ENCODE measurements at regions not wholly inside any gene's neighbourhood (a gene's known extent, or its start where the extent isn't known, plus 50 kb on each side); places are given as distances from the start of the nearest gene placed in this dataset.

DNA sequence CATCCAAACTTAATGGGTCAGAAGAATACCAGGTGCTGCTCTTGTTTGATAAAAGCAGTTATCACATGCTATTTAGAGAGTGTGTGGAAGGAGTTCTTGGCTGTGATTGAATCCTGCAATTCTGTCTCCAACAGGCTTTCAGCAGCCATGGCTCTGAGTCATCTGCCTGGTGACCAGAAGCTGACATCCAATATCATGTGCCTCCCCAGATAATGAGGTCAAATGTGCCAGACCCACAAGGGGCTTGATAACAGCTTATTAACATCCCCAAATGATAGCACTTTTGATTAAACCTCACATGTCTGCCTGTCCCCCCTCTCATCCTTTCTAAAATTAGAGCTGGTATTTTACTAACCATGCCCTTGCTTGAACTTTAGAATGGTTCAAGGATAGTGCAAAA is 175.7 kb upstream of the PLN start (continued):
- TF ChIP-seq SPI1 (IDR thresholded peaks at IDR 0.05; ENCODE audit: borderline replicate concordance, insufficient read depth, low read depth, low read length) (no peak), RB1 (IDR thresholded peaks at IDR 0.05; ENCODE audit: borderline replicate concordance) (no peak), SMAD5 (IDR thresholded peaks at IDR 0.05; ENCODE audit: low read depth) (no peak), EP300 (IDR thresholded peaks at IDR 0.05; ENCODE audit: borderline replicate concordance in 1 of 2, control insufficient read depth in 1 of 2, low read depth in 2 of 2, low read length in 2 of 2) (no peak), CHD4 (IDR thresholded peaks at IDR 0.05) (no peak), EED (IDR thresholded peaks at IDR 0.05; ENCODE audit: low read depth) (no peak), MTA2 (IDR thresholded peaks at IDR 0.05; ENCODE audit: low read depth) (no peak)

DNA sequence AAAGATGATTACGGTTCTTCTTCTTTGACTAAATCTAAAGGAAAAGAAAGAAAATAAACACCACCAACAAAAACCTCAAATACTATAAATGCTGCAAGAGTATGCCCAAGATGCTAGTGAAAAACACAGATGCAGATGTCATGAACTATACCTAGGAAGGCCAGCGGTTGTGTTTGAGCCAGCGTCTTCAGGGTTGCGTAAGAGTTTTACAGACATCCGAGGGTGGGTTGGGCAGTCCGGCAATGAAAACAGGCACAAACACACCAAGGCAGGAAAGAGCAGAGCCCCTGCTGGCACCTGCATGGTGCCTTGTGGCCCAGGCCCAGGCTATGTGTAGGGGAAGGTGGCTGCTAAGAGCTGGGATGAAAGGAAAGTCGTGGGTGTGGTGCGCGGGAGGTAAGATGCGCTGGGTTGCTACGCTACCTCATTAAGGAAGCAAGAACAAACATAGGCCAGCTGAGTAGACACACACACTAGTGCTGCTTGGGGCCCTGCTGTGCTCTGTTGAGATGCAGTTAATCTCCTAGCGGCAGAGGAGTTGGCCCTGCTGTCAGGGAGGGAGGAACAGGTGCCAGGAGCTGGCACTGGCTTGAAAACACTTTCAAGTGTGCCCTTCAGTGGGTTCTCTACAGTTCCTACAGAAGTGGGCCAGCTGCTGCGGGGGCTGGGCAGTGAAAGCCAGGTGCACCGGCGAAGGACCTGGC is 170.2 kb upstream of the PLN start:
- ChIA-PET SMC1A (ENCODE audit: uncharacterized antibody, unreplicated experiment) (no interaction called here), CTCF (no interaction called here), POLR2A (no interaction called here), RAD21 (ENCODE audit: unreplicated experiment) (no interaction called here)
- Histone ChIP-seq H3K9me3 (replicated peaks; ENCODE audit: control insufficient read depth, insufficient read depth, low read length) (no peaks in the 10 kb centered on the region), H3K9ac (ENCODE audit: control insufficient read depth, insufficient read depth, low read length) (no peak overlapping the region), H3K4me3 (no peak overlapping the region), H3K4me2 (ENCODE audit: control insufficient read depth, insufficient read depth) (no peak overlapping the region), H3K79me2 (ENCODE audit: control insufficient read depth, insufficient read depth, low read length) (no peaks in the 10 kb centered on the region), H3K27me3 (replicated peaks in 1 of 2; ENCODE audit: control insufficient read depth in 2 of 2, insufficient read depth in 2 of 2, low read length in 1 of 2) (no peaks in the 10 kb centered on the region; a peak in 1 of 4 replicates), H2AFZ (ENCODE audit: control insufficient read depth, low read depth, low read length) (no peak overlapping the region), H4K20me1 (ENCODE audit: control insufficient read depth, insufficient read depth) (no peaks in the 10 kb centered on the region), H3K27ac (ENCODE audit: control insufficient read depth, insufficient read depth) (no peak overlapping the region), H3K4me1 (ENCODE audit: control insufficient read depth, insufficient read depth, low read length) (no peaks in the 10 kb centered on the region), H3K36me3 (ENCODE audit: control insufficient read depth in 2 of 2, insufficient read depth in 2 of 2, low read length in 1 of 2) (no peaks in the 10 kb centered on the region)
- no peak for DNase-seq (ENCODE audit: low read depth, low spot score)
- no peak for FAIRE-seq
- 50% methylated on average over 15 of the region's 15 CpGs for WGBS (ENCODE audit: insufficient coverage, insufficient replicate concordance, low lambda C conversion rate, missing lambda C conversion rate)
- intact Hi-C loops (cut with micrococcal nuclease; ENCODE audit: unreplicated experiment) = no loop called here
- ATAC-seq = no peak
- BruUV-seq (replicated peaks) = no TSS peak
- in situ Hi-C loops (cut with MboI) = no loop called here
- TF ChIP-seq ZBED1 (IDR thresholded peaks at IDR 0.05; ENCODE audit: borderline replicate concordance) (no peak), GABPA (IDR thresholded peaks at IDR 0.05; ENCODE audit: low read depth) (no peak), TCF7 (IDR thresholded peaks at IDR 0.05; ENCODE audit: borderline replicate concordance) (no peak), ETV6 (conservative IDR thresholded peaks at IDR 0.05 in 1 of 2, IDR thresholded peaks at IDR 0.05 in 1 of 2; ENCODE audit: borderline replicate concordance in 1 of 2, low read depth in 1 of 2) (no peak), IKZF1 (conservative IDR thresholded peaks at IDR 0.05) (no peak), CBX5 (IDR thresholded peaks at IDR 0.05; ENCODE audit: low read depth) (no peak), CEBPB (IDR thresholded peaks at IDR 0.05; ENCODE audit: borderline replicate concordance in 1 of 2, low read depth in 2 of 2, low read length in 2 of 2) (no peak), TCF12 (IDR thresholded peaks at IDR 0.05; ENCODE audit: low read depth, low read length) (no peak), ZSCAN29 (IDR thresholded peaks at IDR 0.05) (no peak), MXI1 (IDR thresholded peaks at IDR 0.05; ENCODE audit: low read depth, low read length) (no peak)
- TF ChIP-seq, protein P1, sequence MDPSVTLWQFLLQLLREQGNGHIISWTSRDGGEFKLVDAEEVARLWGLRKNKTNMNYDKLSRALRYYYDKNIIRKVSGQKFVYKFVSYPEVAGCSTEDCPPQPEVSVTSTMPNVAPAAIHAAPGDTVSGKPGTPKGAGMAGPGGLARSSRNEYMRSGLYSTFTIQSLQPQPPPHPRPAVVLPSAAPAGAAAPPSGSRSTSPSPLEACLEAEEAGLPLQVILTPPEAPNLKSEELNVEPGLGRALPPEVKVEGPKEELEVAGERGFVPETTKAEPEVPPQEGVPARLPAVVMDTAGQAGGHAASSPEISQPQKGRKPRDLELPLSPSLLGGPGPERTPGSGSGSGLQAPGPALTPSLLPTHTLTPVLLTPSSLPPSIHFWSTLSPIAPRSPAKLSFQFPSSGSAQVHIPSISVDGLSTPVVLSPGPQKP (IDR thresholded peaks at IDR 0.05; ENCODE audit: low read depth, low read length) = no peak
- TF ChIP-seq, protein P2, sequence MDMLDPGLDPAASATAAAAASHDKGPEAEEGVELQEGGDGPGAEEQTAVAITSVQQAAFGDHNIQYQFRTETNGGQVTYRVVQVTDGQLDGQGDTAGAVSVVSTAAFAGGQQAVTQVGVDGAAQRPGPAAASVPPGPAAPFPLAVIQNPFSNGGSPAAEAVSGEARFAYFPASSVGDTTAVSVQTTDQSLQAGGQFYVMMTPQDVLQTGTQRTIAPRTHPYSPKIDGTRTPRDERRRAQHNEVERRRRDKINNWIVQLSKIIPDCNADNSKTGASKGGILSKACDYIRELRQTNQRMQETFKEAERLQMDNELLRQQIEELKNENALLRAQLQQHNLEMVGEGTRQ (IDR thresholded peaks at IDR 0.05; ENCODE audit: borderline replicate concordance, low read depth, low read length) = no peak

Data from GM12878 (cell line).